Caco-2 (cell line): ENCODE measurements at regions not wholly inside any gene's neighbourhood (a gene's known extent, or its start where the extent isn't known, plus 50 kb on each side); places are given as distances from the start of the nearest gene placed in this dataset.

ENCODE experiments used
- BruUV-seq: library from RNA; stranded (reverse); fragments of 400-500 nt; replicated peaks from 2 replicates; lab custom pipeline; 2021; lab: Mats Ljungman, UMichigan
- CTCF ChIA-PET: fragments of 300-600 bp; sonication (Branson Sonifier 250); formaldehyde crosslinking; loops from one replicate; lab custom pipeline; 2022; ENCODE audit warnings: antibody characterized with exemption; lab: Charles Lee
- POLR2A ChIA-PET: fragments of 300-600 bp; sonication (Branson Sonifier 250); formaldehyde crosslinking; loops from one replicate; lab custom pipeline; 2022; ENCODE audit warnings: antibody characterized with exemption; lab: Charles Lee
- DNase-seq, 2 experiments: peaks; one replicate each; pipeline versions ENCODE4 v3.0.0 to v3.0.0-alpha.2; 2020 to 2022
- H3K27me3 ChIP-seq: replicated peaks from 2 replicates; pipeline ENCODE4 v1.6.0; 2011; ENCODE audit warnings: low read length; ENCODE audit not compliant: control insufficient read depth, insufficient read depth
- H3K36me3 ChIP-seq: 2 replicates; pipeline ENCODE4 v1.5.1; 2011; ENCODE audit warnings: low read length; ENCODE audit not compliant: control insufficient read depth, insufficient read depth
- H3K4me1 ChIP-seq: fragments of 250-450 bp; sonication (Bioruptor Pico); 2 replicates; pipeline ENCODE4 v1.5.1; 2020; ENCODE audit warnings: mild to moderate bottlenecking
- H3K4me3 ChIP-seq: 2 replicates; pipeline ENCODE4 v1.5.1; 2011; ENCODE audit warnings: low read depth, mild to moderate bottlenecking, control low read depth, low read length
- H3K9me3 ChIP-seq: fragments of 250-450 bp; sonication (Bioruptor Pico); 2 replicates; pipeline ENCODE4 v1.5.1; 2020; ENCODE audit warnings: mild to moderate bottlenecking, moderate library complexity
- H3K27ac Mint-ChIP-seq: one replicate; pipeline ENCODE4 v1.8.0; 2022; ENCODE audit warnings: mixed read lengths; ENCODE audit not compliant: unreplicated experiment
- H3K27me3 Mint-ChIP-seq: one replicate; pipeline ENCODE4 v1.8.0; 2022; ENCODE audit warnings: mixed read lengths; ENCODE audit not compliant: insufficient read depth, unreplicated experiment
- H3K36me3 Mint-ChIP-seq: one replicate; pipeline ENCODE4 v1.8.0; 2022; ENCODE audit warnings: mild to moderate bottlenecking, mixed read lengths; ENCODE audit not compliant: insufficient read depth, unreplicated experiment
- H3K4me1 Mint-ChIP-seq: one replicate; pipeline ENCODE4 v1.8.0; 2022; ENCODE audit warnings: low read depth, mixed read lengths; ENCODE audit not compliant: unreplicated experiment
- H3K4me3 Mint-ChIP-seq: one replicate; pipeline ENCODE4 v1.8.0; 2022; ENCODE audit warnings: mild to moderate bottlenecking, moderate library complexity, mixed read lengths; ENCODE audit not compliant: unreplicated experiment
- H3K9me3 Mint-ChIP-seq: one replicate; pipeline ENCODE4 v1.8.0; 2022; ENCODE audit warnings: mixed read lengths; ENCODE audit not compliant: unreplicated experiment
- intact Hi-C: fragments of 100-400 bp; cut with micrococcal nuclease; formaldehyde crosslinking; loops from one replicate; pipeline ENCODE4 v1.10.0; 2022; ENCODE audit not compliant: unreplicated experiment
- TF ChIP-seq, protein P1 (sequence below), 2 experiments: fragments of 200-600 bp in 1 of 2; IDR thresholded peaks; 1 replicate in 1 of 2; 2 replicates in 1 of 2; pipeline versions ENCODE4 v1.5.1 to v1.8.0; 2011 to 2022; ENCODE audit warnings: antibody characterized with exemption in 1 of 2, control low read depth in 1 of 2, inconsistent platforms in 1 of 2, low read depth in 1 of 2, low read length in 1 of 2, mild to moderate bottlenecking in 1 of 2, moderate library complexity in 1 of 2; ENCODE audit not compliant: insufficient read depth in 1 of 2, severe bottlenecking in 1 of 2, unreplicated experiment in 1 of 2

DNA sequence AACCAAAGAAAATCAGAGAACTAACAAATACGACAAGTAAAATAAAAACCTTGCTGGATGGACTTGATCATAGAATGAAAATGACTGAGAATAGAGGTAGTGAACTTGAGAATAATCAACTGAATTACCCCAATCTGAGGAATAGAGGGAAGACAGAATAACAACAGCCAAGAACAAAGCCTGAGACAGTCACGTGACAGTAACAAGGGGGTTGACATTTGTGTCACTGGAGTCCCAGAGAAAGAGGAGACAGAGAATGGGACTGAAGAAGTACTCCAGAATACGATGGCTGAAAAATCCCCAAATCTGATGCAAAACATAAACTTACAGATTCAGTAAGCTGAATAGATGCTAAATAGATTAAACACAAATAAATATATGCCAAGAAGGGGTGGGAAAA, 248.5 kb upstream of the HDAC4 start:
- no TSS peak for BruUV-seq
- Mint-ChIP-seq H3K4me3 (no peak overlapping the region), H3K27me3 (peaks cover 8% of the 10 kb centered on the region), H3K4me1 (no peaks in the 10 kb centered on the region), H3K36me3 (no peaks in the 10 kb centered on the region), H3K9me3 (no peaks in the 10 kb centered on the region), H3K27ac (no peak overlapping the region)
- H3K36me3 ChIP-seq, result no peaks in the 10 kb centered on the region
- H3K27me3 ChIP-seq, result no peaks in the 10 kb centered on the region
- ChIA-PET POLR2A (no interaction called here), CTCF (no interaction called here)
- no peak overlapping the region for H3K4me3 ChIP-seq
- DNase-seq, result no peak
- H3K9me3 ChIP-seq, result no peaks in the 10 kb centered on the region
- intact Hi-C loops, result no loop called here
- TF ChIP-seq, protein P1, sequence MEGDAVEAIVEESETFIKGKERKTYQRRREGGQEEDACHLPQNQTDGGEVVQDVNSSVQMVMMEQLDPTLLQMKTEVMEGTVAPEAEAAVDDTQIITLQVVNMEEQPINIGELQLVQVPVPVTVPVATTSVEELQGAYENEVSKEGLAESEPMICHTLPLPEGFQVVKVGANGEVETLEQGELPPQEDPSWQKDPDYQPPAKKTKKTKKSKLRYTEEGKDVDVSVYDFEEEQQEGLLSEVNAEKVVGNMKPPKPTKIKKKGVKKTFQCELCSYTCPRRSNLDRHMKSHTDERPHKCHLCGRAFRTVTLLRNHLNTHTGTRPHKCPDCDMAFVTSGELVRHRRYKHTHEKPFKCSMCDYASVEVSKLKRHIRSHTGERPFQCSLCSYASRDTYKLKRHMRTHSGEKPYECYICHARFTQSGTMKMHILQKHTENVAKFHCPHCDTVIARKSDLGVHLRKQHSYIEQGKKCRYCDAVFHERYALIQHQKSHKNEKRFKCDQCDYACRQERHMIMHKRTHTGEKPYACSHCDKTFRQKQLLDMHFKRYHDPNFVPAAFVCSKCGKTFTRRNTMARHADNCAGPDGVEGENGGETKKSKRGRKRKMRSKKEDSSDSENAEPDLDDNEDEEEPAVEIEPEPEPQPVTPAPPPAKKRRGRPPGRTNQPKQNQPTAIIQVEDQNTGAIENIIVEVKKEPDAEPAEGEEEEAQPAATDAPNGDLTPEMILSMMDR (IDR thresholded peaks at IDR 0.05; ENCODE audit: insufficient read depth in 1 of 2, low read depth in 1 of 2, low read length in 1 of 2, severe bottlenecking in 1 of 2, unreplicated experiment in 1 of 2), result no peak
- no peaks in the 10 kb centered on the region for H3K4me1 ChIP-seq

DNA sequence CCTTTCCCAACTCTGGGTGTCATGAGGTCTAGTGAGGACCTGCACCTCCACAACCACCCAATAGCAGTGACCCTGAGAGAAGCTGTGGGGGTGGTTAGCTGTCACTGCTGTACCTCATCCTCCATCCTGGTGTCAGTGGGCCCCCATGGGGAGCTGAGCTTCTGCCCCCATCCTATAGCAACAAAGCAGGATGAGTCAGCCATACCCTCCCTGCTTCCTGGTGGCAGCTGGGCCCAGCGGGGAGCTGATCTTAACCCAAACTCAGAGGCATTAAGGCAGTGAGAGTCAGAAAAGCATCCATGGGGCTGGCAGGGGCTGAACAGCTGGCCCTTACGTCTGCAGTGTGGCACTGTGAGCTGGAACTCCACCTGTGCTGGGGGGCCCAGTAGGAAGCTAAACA, 247.8 kb upstream of the HDAC4 start:
- no peak overlapping the region for H3K4me3 ChIP-seq
- POLR2A ChIA-PET, result no interaction called here
- no peaks in the 10 kb centered on the region for H3K9me3 ChIP-seq
- intact Hi-C loops, result no loop called here
- Mint-ChIP-seq H3K27me3 (peaks cover 8% of the 10 kb centered on the region), H3K27ac (no peak overlapping the region), H3K4me1 (no peaks in the 10 kb centered on the region), H3K36me3 (no peaks in the 10 kb centered on the region), H3K9me3 (no peaks in the 10 kb centered on the region), H3K4me3 (no peak overlapping the region)
- CTCF ChIA-PET, result no interaction called here
- H3K4me1 ChIP-seq, result no peaks in the 10 kb centered on the region
- BruUV-seq, result no TSS peak
- DNase-seq, result no peak
- no peaks in the 10 kb centered on the region for H3K27me3 ChIP-seq
- TF ChIP-seq, protein P1 (IDR thresholded peaks at IDR 0.05; ENCODE audit: insufficient read depth in 1 of 2, low read depth in 1 of 2, low read length in 1 of 2, severe bottlenecking in 1 of 2, unreplicated experiment in 1 of 2), result no peak
- H3K36me3 ChIP-seq, result no peaks in the 10 kb centered on the region

DNA sequence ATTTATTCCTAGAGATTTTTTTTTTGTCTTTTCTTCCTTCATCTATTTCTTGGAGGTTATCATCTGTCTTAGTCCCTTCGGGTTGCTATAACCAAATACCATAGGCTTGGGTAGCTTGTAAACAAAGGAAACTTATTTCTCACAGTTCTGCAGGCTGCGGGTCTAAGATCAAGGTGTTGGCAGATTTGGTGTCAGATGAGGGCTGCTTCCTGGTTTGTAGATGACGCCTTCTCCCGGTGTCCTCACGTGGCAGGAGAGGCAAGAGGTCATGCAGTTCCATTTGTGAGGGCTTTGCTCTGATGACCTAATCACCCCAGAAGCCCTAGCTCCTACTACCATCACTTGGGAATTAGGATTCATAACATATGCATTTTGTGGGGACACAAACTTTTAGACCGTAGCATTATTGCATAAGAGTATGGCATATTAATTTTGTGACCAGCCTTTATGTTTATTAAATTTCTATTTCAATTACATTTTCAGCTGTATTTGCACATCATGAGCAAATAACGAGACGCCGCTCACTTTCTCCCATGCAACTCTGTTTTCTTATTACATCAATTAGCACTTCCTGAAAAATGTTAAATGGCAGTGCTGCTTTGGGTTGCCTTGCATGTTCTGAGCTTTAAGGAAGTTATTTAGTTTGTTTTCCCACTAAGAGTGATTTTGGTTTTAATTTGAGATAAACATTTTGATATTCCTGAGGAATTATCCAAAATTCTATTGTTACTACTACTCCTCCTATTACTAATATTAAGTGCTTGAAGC, 246.4 kb upstream of the HDAC4 start:
- Mint-ChIP-seq H3K4me1 (no peaks in the 10 kb centered on the region), H3K36me3 (no peaks in the 10 kb centered on the region), H3K4me3 (no peak overlapping the region), H3K27ac (no peak overlapping the region), H3K9me3 (no peaks in the 10 kb centered on the region), H3K27me3 (peaks cover 8% of the 10 kb centered on the region)
- TF ChIP-seq, protein P1 (IDR thresholded peaks at IDR 0.05; ENCODE audit: insufficient read depth in 1 of 2, low read depth in 1 of 2, low read length in 1 of 2, severe bottlenecking in 1 of 2, unreplicated experiment in 1 of 2), result no peak
- CTCF ChIA-PET, result no interaction called here
- no peaks in the 10 kb centered on the region for H3K36me3 ChIP-seq
- no TSS peak for BruUV-seq
- POLR2A ChIA-PET, result no interaction called here
- H3K4me3 ChIP-seq, result no peak overlapping the region
- no peak for DNase-seq
- no peaks in the 10 kb centered on the region for H3K27me3 ChIP-seq
- H3K4me1 ChIP-seq, result no peaks in the 10 kb centered on the region
- intact Hi-C loops, result no loop called here
- H3K9me3 ChIP-seq, result no peaks in the 10 kb centered on the region
